SK-N-MC (cell line): ENCODE measurements at regions not wholly inside any gene's neighbourhood (a gene's known extent, or its start where the extent isn't known, plus 50 kb on each side); places are given as distances from the start of the nearest gene placed in this dataset.
A peak's percentile ranks its signal among the peaks of the same experiment; 100 is the strongest.

Source experiments
- DNase-seq: peaks from one replicate; pipeline ENCODE4 v3.0.0-alpha.2; 2011; ENCODE audit warnings: low read depth, low spot score
- H3K27ac ChIP-seq: fragments of 200-600 bp; sonication (generic); 2 replicates; pipeline ENCODE4 v1.5.1; 2016; ENCODE audit warnings: mixed run types
- H3K36me3 ChIP-seq: fragments of 200-600 bp; sonication (generic); 2 replicates; pipeline ENCODE4 v1.6.1; 2017; ENCODE audit warnings: antibody characterized with exemption, low read length, mixed read lengths; ENCODE audit not compliant: insufficient read depth
- H3K4me3 ChIP-seq: fragments of 200-600 bp; sonication (generic); 2 replicates; pipeline ENCODE4 v1.5.1; 2016
- H3K9ac ChIP-seq: fragments of 200-600 bp; sonication (generic); 2 replicates; pipeline ENCODE4 v1.8.0; 2017; ENCODE audit warnings: mixed run types, mixed read lengths; ENCODE audit not compliant: insufficient read length
- H3K9me3 ChIP-seq: fragments of 200-600 bp; sonication (generic); 2 replicates; pipeline ENCODE4 v1.6.1; 2017; ENCODE audit warnings: low read depth, mild to moderate bottlenecking, antibody characterized with exemption, low read length, moderate library complexity, mixed read lengths
- EZH2 ChIP-seq: fragments of 200-600 bp; sonication (generic); IDR thresholded peaks from one replicate; pipeline ENCODE4 v1.6.1; 2017; ENCODE audit warnings: antibody characterized with exemption
- FOXP2 ChIP-seq: optimal IDR thresholded peaks from 2 replicates; pipeline ENCODE3; 2011; ENCODE audit warnings: mild to moderate bottlenecking, moderate library complexity; ENCODE audit not compliant: insufficient read depth; ENCODE audit errors: extremely low read length, control extremely low read depth
- POLR2AphosphoS5 ChIP-seq: IDR thresholded peaks from 2 replicates; pipeline ENCODE4 v1.6.1; 2012; ENCODE audit warnings: mild to moderate bottlenecking, low read depth, low read length, borderline replicate concordance

DNA sequence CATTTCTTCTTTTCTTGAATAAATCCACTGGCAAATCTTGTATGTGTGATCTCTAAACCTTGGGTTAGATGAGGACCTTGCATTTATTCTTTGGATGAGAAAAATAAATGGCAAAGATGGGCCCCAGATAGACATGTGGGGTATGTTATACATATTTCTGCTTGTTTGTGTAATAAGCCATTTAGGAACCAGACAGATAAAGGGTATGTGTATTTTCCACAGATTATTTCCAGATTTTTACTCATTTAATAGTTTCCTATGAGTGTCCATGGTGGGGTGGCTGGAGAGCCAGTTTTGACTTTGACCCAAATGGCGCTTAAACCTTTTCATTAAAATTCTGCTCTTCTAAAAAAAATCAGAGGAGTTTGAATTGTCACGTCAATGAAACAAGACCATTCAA lies 102.8 kb downstream of the MYCN start:
- H3K36me3 ChIP-seq, result no peaks in the 10 kb centered on the region
- no peaks in the 10 kb centered on the region for H3K9me3 ChIP-seq
- no peak overlapping the region for H3K27ac ChIP-seq
- no peak overlapping the region for H3K4me3 ChIP-seq
- no peak for TF ChIP-seq POLR2AphosphoS5
- TF ChIP-seq EZH2, result no peak
- no peak for DNase-seq
- H3K9ac ChIP-seq, result no peak overlapping the region

GRCh38 chr2:16042201-16042700 lies 101.9 kb downstream of the MYCN start:
- no peak overlapping the region for H3K27ac ChIP-seq
- no peak overlapping the region for H3K4me3 ChIP-seq
- TF ChIP-seq FOXP2 (no peak), POLR2AphosphoS5 (no peak), EZH2 (no peak)
- H3K36me3 ChIP-seq, result no peaks in the 10 kb centered on the region
- H3K9ac ChIP-seq, result no peak overlapping the region
- no peaks in the 10 kb centered on the region for H3K9me3 ChIP-seq
- no peak for DNase-seq

DNA sequence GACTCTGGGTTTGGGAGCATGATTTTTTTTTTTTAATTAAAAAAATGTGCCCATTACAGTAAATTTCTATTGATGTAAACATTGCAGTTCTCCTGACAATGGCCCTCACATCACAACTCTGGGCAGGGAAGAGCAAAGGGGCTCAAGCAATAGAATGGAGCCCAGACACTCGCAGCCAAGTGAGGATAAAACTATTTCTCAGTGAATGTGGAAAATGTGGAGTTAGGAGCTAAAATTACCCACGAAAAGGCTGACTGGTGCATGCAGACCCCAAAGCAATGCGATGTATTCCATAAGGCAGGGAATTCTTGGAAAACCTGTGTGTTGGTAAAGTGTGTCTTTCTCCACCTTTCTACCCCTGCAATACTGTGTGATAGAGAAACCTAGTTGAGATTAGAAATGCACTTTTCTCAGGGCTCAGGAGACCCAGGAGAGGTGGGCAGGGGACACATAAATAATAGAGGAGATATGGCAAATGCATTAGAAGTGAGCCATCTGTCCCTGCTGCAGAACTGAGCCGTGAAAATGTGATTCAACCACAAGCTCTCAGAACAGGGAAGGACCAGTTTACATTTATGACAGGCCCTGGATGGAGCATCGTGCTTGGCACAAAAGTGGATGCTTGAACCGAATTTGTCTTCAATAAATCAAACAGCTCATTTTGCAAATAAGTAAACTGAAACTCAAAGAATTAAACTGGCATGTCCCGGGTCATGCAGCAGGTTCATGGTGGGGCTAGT lies 100.1 kb downstream of the MYCN start:
- Histone ChIP-seq H3K27ac (peak overlapping the region; percentile 67), H3K36me3 (no peaks in the 10 kb centered on the region), H3K4me3 (no peak overlapping the region), H3K9me3 (no peaks in the 10 kb centered on the region), H3K9ac (no peak overlapping the region)
- DNase-seq, result no peak
- TF ChIP-seq POLR2AphosphoS5 (no peak), EZH2 (no peak), FOXP2 (no peak)

DNA sequence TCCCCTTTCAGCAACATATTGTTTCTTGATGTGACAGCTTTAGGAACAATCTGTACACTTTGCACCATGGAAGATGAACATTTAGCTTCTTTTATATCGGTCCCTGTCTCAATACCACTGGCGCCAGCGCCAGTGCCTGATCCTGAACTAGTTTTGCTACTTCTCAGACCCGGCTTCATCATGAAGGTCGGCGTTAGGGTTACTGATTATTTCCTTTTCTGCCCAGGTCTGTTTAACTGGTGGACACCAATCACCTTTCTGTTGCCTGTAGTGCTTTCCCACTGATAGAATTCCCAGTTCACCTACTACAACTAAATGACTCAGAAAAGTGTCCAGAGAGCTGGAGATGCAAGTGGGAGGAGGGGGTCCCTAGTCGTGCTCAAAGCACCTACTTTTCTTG lies 99.5 kb downstream of the MYCN start:
- Histone ChIP-seq H3K27ac (peak overlapping the region; percentile 67), H3K9ac (no peak overlapping the region), H3K36me3 (no peaks in the 10 kb centered on the region), H3K9me3 (no peaks in the 10 kb centered on the region), H3K4me3 (no peak overlapping the region)
- no peak for TF ChIP-seq FOXP2
- TF ChIP-seq EZH2, result no peak
- no peak for TF ChIP-seq POLR2AphosphoS5
- no peak for DNase-seq

DNA sequence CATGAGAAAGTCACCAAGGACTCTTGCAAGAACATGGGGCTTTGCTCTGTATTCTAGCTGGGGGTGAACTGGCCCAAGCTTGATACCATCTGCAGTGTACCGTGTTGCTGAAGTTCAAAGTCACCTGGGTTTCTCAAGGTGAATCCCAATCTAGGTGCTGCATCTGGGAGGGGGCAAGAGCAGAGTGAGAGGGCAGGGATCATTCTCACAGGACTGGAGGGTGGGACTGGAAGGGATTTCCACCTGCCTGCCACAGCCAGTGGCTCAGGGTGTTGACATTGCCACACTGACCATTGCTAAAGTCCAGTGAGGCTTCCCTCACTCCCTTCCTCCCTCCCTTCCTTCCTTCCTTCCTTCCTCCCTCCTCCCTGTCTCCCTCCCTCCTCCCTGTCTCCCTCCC lies 98.7 kb downstream of the MYCN start:
- Histone ChIP-seq H3K9me3 (no peaks in the 10 kb centered on the region), H3K9ac (no peak overlapping the region), H3K4me3 (no peak overlapping the region), H3K36me3 (no peaks in the 10 kb centered on the region), H3K27ac (peak overlapping the region; percentile 80)
- DNase-seq, result no peak
- no peak for TF ChIP-seq EZH2
- TF ChIP-seq FOXP2, result no peak
- no peak for TF ChIP-seq POLR2AphosphoS5

GRCh38 chr2:16038621-16039020 lies 98.3 kb downstream of the MYCN start:
- Histone ChIP-seq H3K9ac (no peak overlapping the region), H3K9me3 (no peaks in the 10 kb centered on the region), H3K27ac (peak overlapping the region; percentile 80), H3K36me3 (no peaks in the 10 kb centered on the region), H3K4me3 (no peak overlapping the region)
- TF ChIP-seq FOXP2 (no peak), EZH2 (no peak), POLR2AphosphoS5 (no peak)
- DNase-seq, result no peak

DNA sequence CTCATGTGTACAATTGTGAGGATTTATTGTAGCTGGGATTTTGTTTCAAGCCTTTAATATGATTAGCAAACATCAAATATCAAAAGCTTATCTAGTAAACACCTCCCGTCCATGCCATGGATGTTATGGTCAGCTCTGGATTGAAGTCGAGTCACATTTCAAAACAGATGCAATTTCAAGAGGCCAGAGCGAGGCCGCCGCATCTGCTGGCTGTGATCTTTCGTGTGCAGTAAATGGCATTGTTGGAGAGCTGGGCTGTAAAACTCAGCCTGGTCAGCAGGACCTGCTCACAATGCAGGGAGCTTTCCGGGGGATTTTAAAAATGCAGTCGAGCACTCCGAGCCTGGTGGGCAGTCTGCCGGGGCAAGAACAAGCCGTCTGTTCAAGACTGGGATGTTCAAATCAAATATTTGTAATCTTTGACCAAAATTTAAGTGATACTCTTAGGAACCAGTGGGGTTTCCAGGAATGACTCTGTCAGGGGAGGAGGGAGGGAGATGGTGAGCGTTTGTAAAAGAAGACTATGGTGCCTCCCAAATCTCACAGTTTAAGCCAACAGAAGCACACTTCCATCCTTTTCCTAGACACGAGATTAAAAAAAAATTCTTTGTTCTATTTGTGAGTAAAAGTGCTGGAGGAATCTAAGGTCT lies 97.6 kb downstream of the MYCN start:
- no peaks in the 10 kb centered on the region for H3K36me3 ChIP-seq
- no peaks in the 10 kb centered on the region for H3K9me3 ChIP-seq
- TF ChIP-seq POLR2AphosphoS5 (no peak), FOXP2 (no peak), EZH2 (no peak)
- H3K27ac ChIP-seq, result peak overlapping the region; percentile 30; the same call in 1 of the 2 replicates
- no peak for DNase-seq
- H3K4me3 ChIP-seq, result no peak overlapping the region
- H3K9ac ChIP-seq, result no peak overlapping the region

DNA sequence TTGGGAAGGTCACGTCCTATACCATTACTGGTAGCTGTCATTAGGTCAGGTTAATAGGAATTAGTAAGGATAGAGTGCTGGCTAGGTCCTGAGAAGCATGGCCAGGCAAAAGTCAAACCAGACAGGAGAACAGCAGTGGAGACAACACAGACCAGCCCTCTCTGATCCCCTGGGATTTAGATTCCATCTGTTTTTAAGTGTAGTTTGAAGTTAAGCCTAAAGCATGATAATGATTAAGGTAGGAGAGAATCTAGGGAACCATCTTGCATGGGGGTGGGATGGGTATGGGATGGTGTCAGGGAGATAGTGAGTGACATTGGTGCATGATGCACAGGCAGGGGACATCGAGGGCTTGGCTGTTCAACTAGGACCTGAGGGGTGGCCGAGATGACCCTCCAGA lies 96.6 kb downstream of the MYCN start:
- TF ChIP-seq FOXP2 (no peak), EZH2 (no peak), POLR2AphosphoS5 (no peak)
- no peak overlapping the region for H3K9ac ChIP-seq
- no peak for DNase-seq
- H3K4me3 ChIP-seq, result no peak overlapping the region
- H3K9me3 ChIP-seq, result no peaks in the 10 kb centered on the region
- H3K36me3 ChIP-seq, result no peaks in the 10 kb centered on the region
- no peak overlapping the region for H3K27ac ChIP-seq
